DMS 273 (cell line): ENCODE measurements at regions not wholly inside any gene's neighbourhood (a gene's known extent, or its start where the extent isn't known, plus 50 kb on each side); places are given as distances from the start of the nearest gene placed in this dataset.
"Not testable (repeated sequence)": the region's sequence is repeated elsewhere in the genome, so short reads cannot be mapped to it uniquely, and the experiment has no call there.

Experiments
- DNase-seq: peaks from one replicate; lab custom pipeline; 2025; ENCODE audit not compliant: unreplicated experiment; lab: John Stamatoyannopoulos, UW

- DNase-seq, result no peak
Measured at GRCh38 chr15:93378558-93378957, 289.5 kb upstream of the RGMA start.

GRCh38 chr15:93372865-93373223 is 283.8 kb upstream of the RGMA start:
- no peak for DNase-seq

DNA sequence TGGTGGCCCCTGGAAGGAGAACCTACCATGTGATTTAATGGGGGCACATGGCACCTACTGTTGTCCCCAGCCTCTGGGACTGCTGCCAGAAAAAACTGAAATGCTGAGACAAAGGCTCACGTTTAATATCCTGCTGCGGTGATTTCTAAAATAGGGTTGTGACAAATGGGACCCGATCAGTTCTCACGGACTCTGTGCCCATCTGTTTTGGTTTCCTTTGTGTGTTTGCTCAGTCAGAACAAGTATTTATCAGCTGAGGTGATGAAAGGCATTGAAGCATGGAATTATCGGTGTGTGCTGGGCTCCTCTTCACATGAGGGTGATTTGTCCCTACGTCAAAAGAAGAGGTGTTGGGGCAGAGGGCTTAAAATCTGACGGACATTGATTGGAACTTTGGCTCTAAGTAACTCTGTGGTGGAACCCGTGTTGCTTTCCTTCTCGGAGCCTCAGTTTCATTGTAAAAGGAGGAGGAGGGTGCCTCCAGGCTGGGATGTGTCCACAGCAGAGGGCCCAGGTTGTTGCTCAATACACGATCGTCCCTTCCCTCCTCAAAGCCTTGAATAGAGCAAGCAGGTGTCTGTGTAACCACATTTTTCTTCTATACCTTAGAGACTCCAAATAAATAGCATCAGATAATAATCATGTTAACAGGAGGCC is 283.3 kb upstream of the RGMA start:
- no peak for DNase-seq

DNA sequence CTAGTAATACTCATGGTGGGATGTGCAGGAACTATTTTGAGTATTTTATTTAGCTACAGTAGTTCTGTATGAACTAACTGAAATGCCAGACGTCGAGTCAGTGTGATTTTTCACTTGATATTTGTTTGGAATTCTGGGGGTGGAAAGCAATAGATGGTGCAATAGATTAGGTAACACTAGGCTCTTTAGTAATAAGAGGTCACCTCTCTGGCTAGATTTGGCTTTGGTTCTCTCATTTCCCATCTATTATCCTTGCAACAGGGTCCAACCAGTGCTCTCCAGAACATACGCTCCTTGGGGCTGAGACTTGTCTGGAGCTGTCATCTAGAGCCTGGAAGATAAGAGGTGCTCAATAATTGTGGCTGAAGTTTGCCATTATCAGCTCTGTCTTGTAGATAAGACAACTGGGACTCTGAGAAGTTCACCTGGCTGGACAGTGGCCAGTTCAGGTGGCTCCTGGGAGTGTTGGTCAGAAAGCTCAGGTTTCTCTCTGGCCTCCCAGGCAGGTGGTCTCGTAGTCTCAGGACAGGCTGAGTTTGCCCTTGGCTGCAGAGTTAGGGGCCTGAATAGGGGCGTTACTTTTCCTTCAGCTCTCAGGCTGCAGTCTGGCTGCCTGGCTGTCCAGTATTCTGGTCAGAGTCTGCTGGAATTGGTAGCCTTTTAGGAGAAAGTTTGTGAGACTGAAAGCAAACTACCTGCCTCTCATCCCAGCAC is 277.5 kb upstream of the RGMA start:
- DNase-seq, result no peak

DNA sequence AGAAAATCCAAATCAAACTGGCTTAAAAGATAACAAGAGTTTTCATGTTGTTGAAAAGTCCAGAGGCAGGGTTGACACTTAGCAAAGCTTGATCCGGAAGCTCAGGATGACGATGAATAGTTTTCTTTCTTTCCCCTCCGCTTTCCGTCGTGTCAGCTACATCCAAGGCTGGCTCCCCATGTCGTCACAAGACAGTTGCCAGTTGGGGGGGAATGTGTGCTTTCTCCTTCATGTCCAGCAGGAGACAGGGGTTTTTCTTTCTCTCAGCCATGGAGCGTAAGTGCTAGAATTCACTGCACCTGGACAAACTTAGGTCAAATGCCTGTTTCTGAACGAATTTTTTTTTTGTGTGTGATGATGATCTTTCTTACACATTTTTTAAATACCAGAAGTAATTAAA is 273.8 kb upstream of the RGMA start:
- peak; percentile 1 for DNase-seq

- DNase-seq, result no peak
Measured at GRCh38 chr15:93362203-93362602, 273.2 kb upstream of the RGMA start.

DNA sequence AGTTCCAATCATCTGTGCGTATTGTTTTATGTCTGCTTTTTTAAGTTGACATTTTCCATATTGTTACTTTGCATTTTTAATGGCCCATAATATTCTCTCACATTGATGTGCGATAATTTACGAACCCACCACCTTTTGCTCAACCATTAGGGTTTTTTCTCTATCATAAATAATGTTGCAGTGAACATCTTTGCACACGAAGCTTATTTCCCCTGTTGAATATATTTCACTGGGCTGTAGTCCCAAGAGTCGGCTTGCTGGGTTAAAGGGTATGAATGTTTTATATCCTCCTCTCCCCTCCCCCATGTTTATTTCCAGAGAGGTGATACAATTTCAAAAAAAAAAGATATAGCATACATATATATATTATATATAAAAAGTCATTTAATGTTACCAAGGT is 272.7 kb upstream of the RGMA start:
- no peak for DNase-seq

DNA sequence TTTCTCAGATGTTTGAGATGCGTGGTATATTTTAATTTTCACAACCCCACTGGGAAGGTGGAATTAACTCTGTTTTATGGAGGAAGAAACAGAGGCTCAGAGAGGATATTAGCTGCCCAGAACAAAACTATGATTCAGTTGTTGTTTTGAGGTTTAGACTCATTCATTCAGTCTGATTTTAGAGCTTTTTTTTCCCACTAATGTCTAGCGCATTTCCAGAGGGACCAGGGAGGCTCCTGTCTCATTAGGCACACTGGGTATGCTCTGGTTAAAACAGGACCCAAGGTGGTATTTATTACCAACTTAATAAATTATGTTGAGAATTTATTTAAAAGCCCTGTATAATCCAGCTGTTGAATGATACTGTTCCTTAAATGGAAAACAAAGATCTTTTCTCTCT is 272.0 kb upstream of the RGMA start:
- DNase-seq, result no peak

- no peak for DNase-seq
Measured at GRCh38 chr15:93360318-93360717, 271.3 kb upstream of the RGMA start.

DNA sequence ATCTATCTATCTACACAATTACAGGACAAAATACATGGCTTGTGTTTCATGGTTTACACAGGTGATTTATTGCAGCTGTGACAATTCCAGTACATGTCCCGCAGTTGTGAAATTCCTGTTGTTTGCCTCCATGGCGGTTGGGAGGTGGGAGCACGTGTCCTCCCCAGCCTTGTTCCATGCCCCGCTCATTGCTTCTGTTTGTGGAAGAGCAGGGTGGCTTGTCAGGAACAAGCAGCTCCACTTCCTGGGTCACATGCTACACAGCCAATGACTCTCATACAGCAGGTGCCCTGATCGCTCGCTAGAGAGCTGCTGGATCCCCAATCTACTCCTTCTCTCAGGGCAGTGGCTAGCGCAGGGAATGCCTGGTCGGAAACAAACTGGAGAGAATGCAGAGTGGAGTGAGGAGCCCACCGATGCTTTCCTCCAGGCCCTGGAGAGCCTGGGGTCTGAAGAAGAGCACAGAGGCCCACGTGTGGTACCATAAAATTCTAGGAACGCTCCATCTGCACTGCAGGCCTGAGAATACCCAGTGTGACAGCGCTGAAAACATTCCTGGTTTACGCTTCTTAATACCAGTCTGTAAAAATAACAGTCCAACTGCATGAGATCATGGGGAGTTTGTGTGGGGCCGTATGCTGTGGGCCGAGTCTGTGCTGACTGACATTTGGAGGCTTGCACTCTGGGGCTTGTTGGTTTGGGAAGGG is 270.6 kb upstream of the RGMA start:
- DNase-seq, result no peak

- no peak for DNase-seq
Measured at GRCh38 chr15:93359060-93359408, 270.0 kb upstream of the RGMA start.

- DNase-seq, result no peak
Measured at GRCh38 chr15:93358166-93359059, 269.4 kb upstream of the RGMA start.

DNA sequence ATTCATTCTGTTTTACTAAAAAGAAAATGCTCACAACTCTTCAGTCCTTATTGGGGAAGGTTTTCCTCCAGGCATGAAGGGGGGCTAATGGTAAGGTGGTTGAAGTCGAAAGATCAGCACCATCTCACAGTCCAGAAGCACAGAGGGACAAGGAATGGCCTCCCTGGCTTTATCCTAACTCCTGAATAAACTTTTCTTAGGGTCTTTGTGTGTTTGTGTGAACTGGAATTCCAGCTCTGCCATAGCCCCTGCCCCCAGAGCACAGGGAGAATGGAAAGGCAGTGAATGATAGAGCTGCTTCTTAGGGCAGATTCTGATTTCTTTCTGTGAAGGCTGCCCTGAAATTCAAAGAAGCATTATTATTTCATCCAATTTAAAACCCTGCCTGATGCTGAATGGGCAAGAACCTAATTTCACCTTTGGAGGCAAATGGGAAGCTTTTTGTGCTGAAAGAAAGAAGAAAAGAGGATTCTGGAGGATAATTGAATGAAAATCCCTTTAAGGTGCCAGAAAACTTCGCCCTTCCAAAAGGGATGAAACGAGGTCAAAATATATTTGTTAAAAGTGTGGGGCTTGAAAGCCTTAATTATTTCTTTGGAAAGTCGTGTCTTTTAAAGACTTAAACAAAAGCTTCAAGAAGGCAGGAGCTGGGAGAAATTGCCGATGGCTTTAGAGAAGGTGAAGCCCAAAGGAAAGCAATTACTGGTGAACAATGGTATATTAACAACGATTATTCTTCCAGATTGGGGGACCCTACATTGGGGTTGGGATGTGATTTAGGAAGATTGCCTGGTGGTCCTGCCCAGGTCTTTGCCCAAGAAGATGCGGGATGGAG is 259.9 kb upstream of the RGMA start:
- no peak for DNase-seq

GRCh38 chr15:93347986-93348385 is 259.0 kb upstream of the RGMA start:
- no peak for DNase-seq

DNA sequence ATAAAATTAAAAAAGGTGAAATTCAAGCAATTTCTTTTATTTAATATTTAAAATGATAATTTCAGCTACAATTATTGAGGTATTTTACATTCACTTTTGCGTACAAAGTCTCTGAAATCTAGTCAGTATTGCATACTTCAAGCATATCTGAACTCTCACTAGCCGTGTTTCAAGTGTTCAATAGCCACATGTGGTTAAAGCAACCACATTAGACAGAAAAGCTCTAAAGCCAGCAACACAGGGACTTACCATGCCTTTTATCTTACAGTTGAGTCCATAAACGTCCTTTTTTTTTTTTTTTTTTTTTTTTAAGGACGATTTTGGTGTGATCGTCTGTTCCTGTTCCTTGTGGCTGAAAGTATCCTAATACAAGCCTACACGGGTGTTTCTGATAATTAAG is 257.0 kb upstream of the RGMA start:
- DNase-seq, result no peak

- DNase-seq, result not testable (repeated sequence)
Measured at GRCh38 chr15:93343402-93343801, 254.4 kb upstream of the RGMA start.

GRCh38 chr15:93341164-93341563 is 252.2 kb upstream of the RGMA start:
- no peak for DNase-seq

DNA sequence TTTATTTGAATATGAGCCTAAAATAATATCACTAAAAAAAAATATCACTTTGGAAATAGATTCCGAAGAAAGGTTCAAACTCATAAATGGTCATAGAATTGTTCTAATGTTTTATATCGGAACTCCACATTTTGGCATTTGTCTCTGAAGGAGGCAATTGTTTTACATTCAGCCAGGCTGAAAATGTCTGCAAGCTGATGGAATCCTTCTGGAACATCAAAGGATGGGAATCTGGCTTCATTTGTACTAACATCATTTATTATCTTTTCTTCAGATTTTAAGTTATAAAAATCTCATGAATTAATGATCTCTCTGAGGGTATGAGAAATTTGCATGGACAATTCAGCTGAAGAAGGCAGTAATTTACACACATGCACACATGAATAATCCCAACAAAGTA is 251.4 kb upstream of the RGMA start:
- DNase-seq, result no peak

DNA sequence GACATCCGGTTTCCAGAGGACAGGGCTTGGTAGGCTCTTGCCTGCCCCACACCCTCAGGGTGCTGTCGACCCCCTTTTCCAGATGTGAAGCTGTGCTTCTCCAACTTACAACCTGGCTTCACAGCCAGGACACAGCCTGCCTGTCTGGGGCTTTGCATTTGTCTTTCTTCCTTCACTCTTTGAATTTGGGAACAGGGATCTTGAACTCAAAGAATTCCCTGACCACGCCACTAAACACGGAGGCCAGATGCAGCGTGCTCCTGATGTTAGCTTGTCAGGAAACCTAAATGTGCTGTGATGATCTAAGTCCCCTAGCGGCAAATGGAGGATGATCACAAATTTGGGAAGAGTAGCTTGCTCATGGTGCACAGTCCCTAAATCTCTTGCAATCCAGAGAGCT is 244.8 kb upstream of the RGMA start:
- DNase-seq, result no peak

DNA sequence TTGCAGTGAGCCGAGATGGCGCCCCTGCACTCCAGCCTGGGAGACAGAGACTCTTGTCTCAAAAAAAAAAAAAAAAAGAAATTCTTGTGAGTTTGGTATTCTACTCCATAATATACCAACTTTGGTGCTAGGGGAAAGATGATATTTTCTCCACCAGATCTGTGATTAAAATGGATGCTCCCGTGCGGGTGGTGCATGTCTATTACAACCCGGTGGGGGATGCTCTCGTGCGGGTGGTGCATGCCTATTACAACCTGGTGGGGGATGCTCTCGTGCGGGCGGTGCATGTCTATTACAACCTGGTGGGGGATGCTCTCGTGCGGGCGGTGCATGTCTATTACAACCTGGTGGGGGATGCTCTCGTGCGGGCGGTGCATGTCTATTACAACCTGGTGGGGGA is 244.1 kb upstream of the RGMA start:
- not testable (repeated sequence) for DNase-seq

DNA sequence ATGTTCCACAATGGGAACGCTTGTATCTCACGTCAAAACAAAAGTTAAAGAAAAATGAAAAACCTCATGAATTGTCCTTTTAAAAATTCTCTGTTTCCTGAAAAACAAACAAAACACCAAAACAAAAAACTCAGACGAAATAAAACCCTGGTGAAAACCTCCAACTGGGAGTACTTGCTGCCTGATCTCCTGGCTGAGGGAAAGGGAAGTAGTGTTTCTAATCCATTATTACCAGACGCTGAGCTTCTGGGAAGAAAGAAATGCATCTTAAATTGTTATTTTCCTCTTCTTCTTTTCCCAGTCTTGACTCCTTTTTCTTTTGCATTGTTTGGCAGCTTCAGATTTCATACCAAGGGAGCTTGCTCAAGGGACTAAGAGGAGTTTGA is 243.2 kb upstream of the RGMA start:
- no peak for DNase-seq
